ENCODE measurements at regions not wholly inside any gene's neighbourhood (a gene's known extent, or its start where the extent isn't known, plus 50 kb on each side); places are given as distances from the start of the nearest gene placed in this dataset.

- peaks cover 41% of the 10 kb centered on the region for H3K9me3 ChIP-seq (ENCODE audit: control insufficient read depth, insufficient read depth, low read depth, low read length)
- peaks cover 9% of the 10 kb centered on the region for H3K4me1 ChIP-seq (ENCODE audit: control insufficient read depth, insufficient read depth, low read length)
- H3K27ac ChIP-seq (ENCODE audit: low read depth, low read length) = no peak overlapping the region
- no peak overlapping the region for H3K9ac ChIP-seq (ENCODE audit: low read length)
- H3K4me3 ChIP-seq (ENCODE audit: low read depth, low read length) = no peak overlapping the region
- no peaks in the 10 kb centered on the region for H3K36me3 ChIP-seq (ENCODE audit: control insufficient read depth, insufficient read depth, low read length)
- no peaks in the 10 kb centered on the region for H3K27me3 ChIP-seq (ENCODE audit: control insufficient read depth, insufficient read depth, low read length)
Measured at GRCh38 chr2:898319-898718, 52.3 kb upstream of the SNTG2 start.

- Histone ChIP-seq H3K36me3 (ENCODE audit: control insufficient read depth, insufficient read depth, low read length) (no peaks in the 10 kb centered on the region), H3K9me3 (ENCODE audit: control insufficient read depth, insufficient read depth, low read depth, low read length) (peaks cover 36% of the 10 kb centered on the region), H3K9ac (ENCODE audit: low read length) (no peak overlapping the region), H3K4me3 (ENCODE audit: low read depth, low read length) (no peak overlapping the region), H3K27me3 (ENCODE audit: control insufficient read depth, insufficient read depth, low read length) (no peaks in the 10 kb centered on the region), H3K27ac (ENCODE audit: low read depth, low read length) (no peak overlapping the region), H3K4me1 (ENCODE audit: control insufficient read depth, insufficient read depth, low read length) (peaks cover 16% of the 10 kb centered on the region; the same call in 1 of the 2 replicates)
Measured at GRCh38 chr2:897091-897490, 53.6 kb upstream of the SNTG2 start.

- H3K27me3 ChIP-seq (ENCODE audit: control insufficient read depth, insufficient read depth, low read length) = no peaks in the 10 kb centered on the region
- peaks cover 28% of the 10 kb centered on the region for H3K9me3 ChIP-seq (ENCODE audit: control insufficient read depth, insufficient read depth, low read depth, low read length)
- no peak overlapping the region for H3K4me3 ChIP-seq (ENCODE audit: low read depth, low read length)
- H3K27ac ChIP-seq (ENCODE audit: low read depth, low read length) = no peak overlapping the region
- no peak overlapping the region for H3K9ac ChIP-seq (ENCODE audit: low read length)
- peaks cover 28% of the 10 kb centered on the region for H3K4me1 ChIP-seq (ENCODE audit: control insufficient read depth, insufficient read depth, low read length)
- H3K36me3 ChIP-seq (ENCODE audit: control insufficient read depth, insufficient read depth, low read length) = no peaks in the 10 kb centered on the region
Measured at GRCh38 chr2:893311-893710, 57.3 kb upstream of the SNTG2 start.

GRCh38 chr2:892892-893291 lies 57.8 kb upstream of the SNTG2 start:
- H3K27me3 ChIP-seq (ENCODE audit: control insufficient read depth, insufficient read depth, low read length) = no peaks in the 10 kb centered on the region
- no peaks in the 10 kb centered on the region for H3K36me3 ChIP-seq (ENCODE audit: control insufficient read depth, insufficient read depth, low read length)
- peaks cover 31% of the 10 kb centered on the region for H3K4me1 ChIP-seq (ENCODE audit: control insufficient read depth, insufficient read depth, low read length)
- H3K27ac ChIP-seq (ENCODE audit: low read depth, low read length) = no peak overlapping the region
- H3K9ac ChIP-seq (ENCODE audit: low read length) = no peak overlapping the region
- peaks cover 24% of the 10 kb centered on the region for H3K9me3 ChIP-seq (ENCODE audit: control insufficient read depth, insufficient read depth, low read depth, low read length)
- no peak overlapping the region for H3K4me3 ChIP-seq (ENCODE audit: low read depth, low read length)

GRCh38 chr2:892401-892800 lies 58.2 kb upstream of the SNTG2 start:
- H3K9me3 ChIP-seq (ENCODE audit: control insufficient read depth, insufficient read depth, low read depth, low read length) = peaks cover 20% of the 10 kb centered on the region
- H3K36me3 ChIP-seq (ENCODE audit: control insufficient read depth, insufficient read depth, low read length) = no peaks in the 10 kb centered on the region
- H3K4me3 ChIP-seq (ENCODE audit: low read depth, low read length) = no peak overlapping the region
- no peak overlapping the region for H3K27ac ChIP-seq (ENCODE audit: low read depth, low read length)
- H3K4me1 ChIP-seq (ENCODE audit: control insufficient read depth, insufficient read depth, low read length) = peaks cover 36% of the 10 kb centered on the region
- H3K27me3 ChIP-seq (ENCODE audit: control insufficient read depth, insufficient read depth, low read length) = no peaks in the 10 kb centered on the region
- H3K9ac ChIP-seq (ENCODE audit: low read length) = no peak overlapping the region

- H3K36me3 ChIP-seq (ENCODE audit: control insufficient read depth, insufficient read depth, low read length) = no peaks in the 10 kb centered on the region
- H3K9ac ChIP-seq (ENCODE audit: low read length) = no peak overlapping the region
- peaks cover 13% of the 10 kb centered on the region for H3K9me3 ChIP-seq (ENCODE audit: control insufficient read depth, insufficient read depth, low read depth, low read length)
- no peak overlapping the region for H3K27ac ChIP-seq (ENCODE audit: low read depth, low read length)
- no peaks in the 10 kb centered on the region for H3K27me3 ChIP-seq (ENCODE audit: control insufficient read depth, insufficient read depth, low read length)
- H3K4me1 ChIP-seq (ENCODE audit: control insufficient read depth, insufficient read depth, low read length) = peaks cover 37% of the 10 kb centered on the region
- H3K4me3 ChIP-seq (ENCODE audit: low read depth, low read length) = no peak overlapping the region
Measured at GRCh38 chr2:891734-892133, 58.9 kb upstream of the SNTG2 start.

- Histone ChIP-seq H3K9me3 (ENCODE audit: control insufficient read depth, insufficient read depth, low read depth, low read length) (peaks cover 4% of the 10 kb centered on the region), H3K4me1 (ENCODE audit: control insufficient read depth, insufficient read depth, low read length) (peaks cover 37% of the 10 kb centered on the region), H3K27ac (ENCODE audit: low read depth, low read length) (no peak overlapping the region), H3K4me3 (ENCODE audit: low read depth, low read length) (no peak overlapping the region), H3K9ac (ENCODE audit: low read length) (no peak overlapping the region), H3K36me3 (ENCODE audit: control insufficient read depth, insufficient read depth, low read length) (no peaks in the 10 kb centered on the region), H3K27me3 (ENCODE audit: control insufficient read depth, insufficient read depth, low read length) (no peaks in the 10 kb centered on the region; the same call in 1 of the 2 replicates)
Measured at GRCh38 chr2:890791-891190, 59.9 kb upstream of the SNTG2 start.

- H3K27ac ChIP-seq (ENCODE audit: low read depth, low read length) = no peak overlapping the region
- H3K27me3 ChIP-seq (ENCODE audit: control insufficient read depth, insufficient read depth, low read length) = no peaks in the 10 kb centered on the region; the same call in 1 of the 2 replicates
- no peak overlapping the region for H3K9ac ChIP-seq (ENCODE audit: low read length)
- no peaks in the 10 kb centered on the region for H3K36me3 ChIP-seq (ENCODE audit: control insufficient read depth, insufficient read depth, low read length)
- no peak overlapping the region for H3K4me3 ChIP-seq (ENCODE audit: low read depth, low read length)
- H3K9me3 ChIP-seq (ENCODE audit: control insufficient read depth, insufficient read depth, low read depth, low read length) = no peaks in the 10 kb centered on the region
- H3K4me1 ChIP-seq (ENCODE audit: control insufficient read depth, insufficient read depth, low read length) = peaks cover 37% of the 10 kb centered on the region
Measured at GRCh38 chr2:890214-890613, 60.4 kb upstream of the SNTG2 start.

GRCh38 chr2:888906-889566 lies 61.6 kb upstream of the SNTG2 start:
- H3K36me3 ChIP-seq (ENCODE audit: control insufficient read depth, insufficient read depth, low read length) = no peaks in the 10 kb centered on the region
- H3K4me3 ChIP-seq (ENCODE audit: low read depth, low read length) = no peak overlapping the region
- H3K27ac ChIP-seq (ENCODE audit: low read depth, low read length) = no peak overlapping the region
- peaks cover 41% of the 10 kb centered on the region for H3K4me1 ChIP-seq (ENCODE audit: control insufficient read depth, insufficient read depth, low read length)
- peaks cover 10% of the 10 kb centered on the region; the same call in 1 of the 2 replicates for H3K27me3 ChIP-seq (ENCODE audit: control insufficient read depth, insufficient read depth, low read length)
- no peak overlapping the region for H3K9ac ChIP-seq (ENCODE audit: low read length)
- no peaks in the 10 kb centered on the region for H3K9me3 ChIP-seq (ENCODE audit: control insufficient read depth, insufficient read depth, low read depth, low read length)

- no peaks in the 10 kb centered on the region for H3K36me3 ChIP-seq (ENCODE audit: control insufficient read depth, insufficient read depth, low read length)
- H3K9ac ChIP-seq (ENCODE audit: low read length) = no peak overlapping the region
- H3K4me1 ChIP-seq (ENCODE audit: control insufficient read depth, insufficient read depth, low read length) = peaks cover 36% of the 10 kb centered on the region
- no peak overlapping the region for H3K27ac ChIP-seq (ENCODE audit: low read depth, low read length)
- peaks cover 16% of the 10 kb centered on the region; the same call in 1 of the 2 replicates for H3K27me3 ChIP-seq (ENCODE audit: control insufficient read depth, insufficient read depth, low read length)
- no peak overlapping the region for H3K4me3 ChIP-seq (ENCODE audit: low read depth, low read length)
- H3K9me3 ChIP-seq (ENCODE audit: control insufficient read depth, insufficient read depth, low read depth, low read length) = no peaks in the 10 kb centered on the region
Measured at GRCh38 chr2:888211-888801, 62.3 kb upstream of the SNTG2 start.

GRCh38 chr2:887639-888038 lies 63.0 kb upstream of the SNTG2 start:
- Histone ChIP-seq H3K27me3 (ENCODE audit: control insufficient read depth, insufficient read depth, low read length) (peaks cover 22% of the 10 kb centered on the region; the same call in 1 of the 2 replicates), H3K27ac (ENCODE audit: low read depth, low read length) (no peak overlapping the region)

More at GRCh38 chr2:887639-888038, 63.0 kb upstream of the SNTG2 start:
- H3K9ac ChIP-seq (ENCODE audit: low read length) = no peak overlapping the region
- no peak overlapping the region for H3K4me3 ChIP-seq (ENCODE audit: low read depth, low read length)
- H3K36me3 ChIP-seq (ENCODE audit: control insufficient read depth, insufficient read depth, low read length) = no peaks in the 10 kb centered on the region
- H3K4me1 ChIP-seq (ENCODE audit: control insufficient read depth, insufficient read depth, low read length) = peaks cover 30% of the 10 kb centered on the region
- no peaks in the 10 kb centered on the region for H3K9me3 ChIP-seq (ENCODE audit: control insufficient read depth, insufficient read depth, low read depth, low read length)

Data from HUES6 (cell line).